ENCODE measurements at regions not wholly inside any gene's neighbourhood (a gene's known extent, or its start where the extent isn't known, plus 50 kb on each side); places are given as distances from the start of the nearest gene placed in this dataset.

DNA sequence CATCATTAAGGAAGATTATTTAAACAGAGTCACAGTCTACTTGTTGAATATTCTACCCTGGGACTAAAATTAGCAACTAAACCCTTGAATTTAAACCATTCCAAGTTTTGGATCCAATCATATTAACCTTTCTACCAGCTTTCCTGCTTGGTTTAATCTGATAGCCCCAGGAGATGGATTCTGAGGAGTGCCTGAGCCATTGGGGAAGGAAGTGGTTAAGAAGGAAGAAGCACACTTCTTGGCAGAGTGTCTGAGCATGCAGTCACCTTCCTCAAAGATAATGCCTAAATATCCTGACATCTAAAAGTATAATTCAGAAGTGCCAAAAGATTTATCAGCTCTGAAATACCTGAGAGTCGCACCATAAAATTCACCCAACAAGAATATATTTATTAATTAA is 74.1 kb upstream of the SNCAIP start:
- no peak for TF ChIP-seq POLR2A (IDR thresholded peaks at IDR 0.05; ENCODE audit: low read depth, low read length)
- no peak for TF ChIP-seq POLR2AphosphoS5 (IDR thresholded peaks at IDR 0.05; ENCODE audit: low read depth, low read length)
- no peak for TF ChIP-seq SPI1 (IDR thresholded peaks at IDR 0.05; ENCODE audit: low read depth, low read length)
- no peak for TF ChIP-seq TAF1 (IDR thresholded peaks at IDR 0.05; ENCODE audit: low read depth, low read length)
- TF ChIP-seq PAX5 (IDR thresholded peaks at IDR 0.05; ENCODE audit: insufficient read depth, low read length, severe bottlenecking) = no peak
